ENCODE measurements at regions not wholly inside any gene's neighbourhood (a gene's known extent, or its start where the extent isn't known, plus 50 kb on each side); places are given as distances from the start of the nearest gene placed in this dataset.

DNA sequence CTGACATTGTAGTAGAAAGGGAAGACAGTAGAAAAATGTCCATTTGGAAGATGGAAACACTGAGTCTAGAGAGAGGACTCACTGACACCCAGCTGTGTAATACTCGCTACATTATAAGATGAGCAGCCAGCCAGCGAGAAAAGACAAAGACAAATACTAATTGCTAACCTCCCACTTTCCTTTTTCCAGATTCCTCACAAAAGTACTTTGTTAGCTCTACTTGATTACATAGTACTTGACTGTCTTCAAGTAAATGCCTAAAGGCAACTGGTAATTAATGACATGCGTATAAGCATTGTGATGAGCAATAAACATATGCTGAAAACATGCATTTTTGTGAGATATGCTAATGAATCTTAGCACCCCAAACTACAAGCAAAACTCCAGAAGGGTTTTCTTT, 363.1 kb downstream of the GPAM start:
- no peak overlapping the region for H3K27ac ChIP-seq
- no peak for TF ChIP-seq FOXP2 (optimal IDR thresholded peaks at IDR 0.05; ENCODE audit: control extremely low read depth, extremely low read length, insufficient read depth)
- no peak for TF ChIP-seq EZH2 (IDR thresholded peaks at IDR 0.05)

GRCh38 chr10:111821871-111822270, 361.7 kb downstream of the GPAM start:
- TF ChIP-seq FOXP2 (optimal IDR thresholded peaks at IDR 0.05; ENCODE audit: control extremely low read depth, extremely low read length, insufficient read depth) = no peak
- TF ChIP-seq EZH2 (IDR thresholded peaks at IDR 0.05) = no peak
- TF ChIP-seq POLR2AphosphoS5 (IDR thresholded peaks at IDR 0.05; ENCODE audit: borderline replicate concordance, low read depth, low read length) = no peak
- no peak overlapping the region for H3K9ac ChIP-seq (ENCODE audit: insufficient read length)
- no peaks in the 10 kb centered on the region for H3K36me3 ChIP-seq (ENCODE audit: insufficient read depth, low read length)
- no peak overlapping the region for H3K27ac ChIP-seq
- no peak for DNase-seq (ENCODE audit: low read depth, low spot score)
- H3K4me3 ChIP-seq = no peak overlapping the region
- H3K9me3 ChIP-seq (ENCODE audit: low read depth, low read length) = no peaks in the 10 kb centered on the region

More for the DNA sequence above, 363.1 kb downstream of the GPAM start:
- H3K36me3 ChIP-seq (ENCODE audit: insufficient read depth, low read length) = no peaks in the 10 kb centered on the region
- no peak for DNase-seq (ENCODE audit: low read depth, low spot score)
- H3K9me3 ChIP-seq (ENCODE audit: low read depth, low read length) = no peaks in the 10 kb centered on the region
- H3K9ac ChIP-seq (ENCODE audit: insufficient read length) = no peak overlapping the region
- H3K4me3 ChIP-seq = no peak overlapping the region

- Histone ChIP-seq H3K27ac (no peak overlapping the region), H3K9me3 (ENCODE audit: low read depth, low read length) (no peaks in the 10 kb centered on the region), H3K4me3 (no peak overlapping the region), H3K36me3 (ENCODE audit: insufficient read depth, low read length) (no peaks in the 10 kb centered on the region), H3K9ac (ENCODE audit: insufficient read length) (no peak overlapping the region)
- no peak for TF ChIP-seq EZH2 (IDR thresholded peaks at IDR 0.05)
- no peak for TF ChIP-seq POLR2AphosphoS5 (IDR thresholded peaks at IDR 0.05; ENCODE audit: borderline replicate concordance, low read depth, low read length)
- no peak for TF ChIP-seq FOXP2 (optimal IDR thresholded peaks at IDR 0.05; ENCODE audit: control extremely low read depth, extremely low read length, insufficient read depth)
- no peak for DNase-seq (ENCODE audit: low read depth, low spot score)
Observed at GRCh38 chr10:111822661-111823060, 360.9 kb downstream of the GPAM start.

DNA sequence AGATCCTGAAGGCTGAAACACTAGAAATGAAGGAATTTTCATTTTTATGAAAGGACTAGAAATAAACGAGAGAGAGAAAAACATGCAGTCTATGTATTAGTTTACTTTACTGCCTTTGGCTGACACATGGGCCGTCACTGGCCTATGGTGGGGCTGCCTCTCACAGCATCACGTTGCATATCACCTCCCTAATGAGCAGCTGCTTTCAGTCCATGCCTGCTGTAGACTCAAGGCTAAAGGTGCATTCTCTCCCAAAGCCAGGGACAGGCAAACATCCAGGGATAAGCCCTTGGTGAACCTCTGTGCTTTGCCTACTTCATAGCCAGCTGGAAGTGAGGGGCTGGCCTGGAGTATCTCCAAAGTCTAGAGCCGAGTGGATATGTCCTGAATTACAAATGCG, 359.4 kb downstream of the GPAM start:
- Histone ChIP-seq H3K36me3 (ENCODE audit: insufficient read depth, low read length) (no peaks in the 10 kb centered on the region), H3K9ac (ENCODE audit: insufficient read length) (no peak overlapping the region), H3K4me3 (no peak overlapping the region), H3K27ac (no peak overlapping the region), H3K9me3 (ENCODE audit: low read depth, low read length) (no peaks in the 10 kb centered on the region)
- DNase-seq (ENCODE audit: low read depth, low spot score) = no peak
- no peak for TF ChIP-seq POLR2AphosphoS5 (IDR thresholded peaks at IDR 0.05; ENCODE audit: borderline replicate concordance, low read depth, low read length)
- no peak for TF ChIP-seq EZH2 (IDR thresholded peaks at IDR 0.05)
- no peak for TF ChIP-seq FOXP2 (optimal IDR thresholded peaks at IDR 0.05; ENCODE audit: control extremely low read depth, extremely low read length, insufficient read depth)

GRCh38 chr10:111830359-111830758, 353.2 kb downstream of the GPAM start:
- no peak overlapping the region for H3K9ac ChIP-seq (ENCODE audit: insufficient read length)
- no peak overlapping the region for H3K4me3 ChIP-seq
- no peak for TF ChIP-seq EZH2 (IDR thresholded peaks at IDR 0.05)
- TF ChIP-seq POLR2AphosphoS5 (IDR thresholded peaks at IDR 0.05; ENCODE audit: borderline replicate concordance, low read depth, low read length) = no peak
- no peak for TF ChIP-seq FOXP2 (optimal IDR thresholded peaks at IDR 0.05; ENCODE audit: control extremely low read depth, extremely low read length, insufficient read depth)
- H3K9me3 ChIP-seq (ENCODE audit: low read depth, low read length) = no peaks in the 10 kb centered on the region
- no peaks in the 10 kb centered on the region for H3K36me3 ChIP-seq (ENCODE audit: insufficient read depth, low read length)
- H3K27ac ChIP-seq = no peak overlapping the region
- no peak for DNase-seq (ENCODE audit: low read depth, low spot score)

- Histone ChIP-seq H3K9me3 (ENCODE audit: low read depth, low read length) (no peaks in the 10 kb centered on the region), H3K36me3 (ENCODE audit: insufficient read depth, low read length) (no peaks in the 10 kb centered on the region), H3K27ac (no peak overlapping the region), H3K9ac (ENCODE audit: insufficient read length) (no peak overlapping the region), H3K4me3 (no peak overlapping the region)
- DNase-seq (ENCODE audit: low read depth, low spot score) = no peak
- no peak for TF ChIP-seq FOXP2 (optimal IDR thresholded peaks at IDR 0.05; ENCODE audit: control extremely low read depth, extremely low read length, insufficient read depth)
- no peak for TF ChIP-seq EZH2 (IDR thresholded peaks at IDR 0.05)
- no peak for TF ChIP-seq POLR2AphosphoS5 (IDR thresholded peaks at IDR 0.05; ENCODE audit: borderline replicate concordance, low read depth, low read length)
Observed at GRCh38 chr10:111831058-111831457, 352.5 kb downstream of the GPAM start.

GRCh38 chr10:111833251-111833650, 350.3 kb downstream of the GPAM start:
- Histone ChIP-seq H3K4me3 (no peak overlapping the region), H3K9me3 (ENCODE audit: low read depth, low read length) (no peaks in the 10 kb centered on the region), H3K9ac (ENCODE audit: insufficient read length) (no peak overlapping the region), H3K27ac (no peak overlapping the region), H3K36me3 (ENCODE audit: insufficient read depth, low read length) (no peaks in the 10 kb centered on the region)
- DNase-seq (ENCODE audit: low read depth, low spot score) = no peak
- TF ChIP-seq FOXP2 (optimal IDR thresholded peaks at IDR 0.05; ENCODE audit: control extremely low read depth, extremely low read length, insufficient read depth) = no peak
- no peak for TF ChIP-seq EZH2 (IDR thresholded peaks at IDR 0.05)
- TF ChIP-seq POLR2AphosphoS5 (IDR thresholded peaks at IDR 0.05; ENCODE audit: borderline replicate concordance, low read depth, low read length) = no peak

DNA sequence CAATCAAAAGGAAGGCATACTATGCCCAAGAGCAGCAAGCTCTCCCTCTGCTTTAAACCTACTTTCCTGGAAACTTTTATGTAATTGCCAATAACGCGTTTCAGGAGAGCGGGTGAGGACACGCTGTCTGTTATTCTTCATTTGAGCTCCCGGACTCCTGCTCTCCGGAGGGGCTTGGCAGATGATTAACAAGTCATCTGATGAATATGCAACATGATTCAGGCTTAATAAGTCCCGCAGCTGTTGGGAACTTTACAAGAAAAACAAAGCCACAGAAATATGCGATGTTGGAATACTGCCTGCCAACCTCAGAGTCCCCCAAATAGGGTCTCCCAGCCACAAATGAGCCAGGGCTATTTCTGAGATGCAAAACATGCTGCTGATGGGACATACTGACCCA, 348.0 kb downstream of the GPAM start:
- Histone ChIP-seq H3K9me3 (ENCODE audit: low read depth, low read length) (no peaks in the 10 kb centered on the region), H3K36me3 (ENCODE audit: insufficient read depth, low read length) (no peaks in the 10 kb centered on the region), H3K9ac (ENCODE audit: insufficient read length) (no peak overlapping the region), H3K4me3 (no peak overlapping the region), H3K27ac (no peak overlapping the region)
- no peak for TF ChIP-seq POLR2AphosphoS5 (IDR thresholded peaks at IDR 0.05; ENCODE audit: borderline replicate concordance, low read depth, low read length)
- no peak for TF ChIP-seq FOXP2 (optimal IDR thresholded peaks at IDR 0.05; ENCODE audit: control extremely low read depth, extremely low read length, insufficient read depth)
- TF ChIP-seq EZH2 (IDR thresholded peaks at IDR 0.05) = no peak
- no peak for DNase-seq (ENCODE audit: low read depth, low spot score)

DNA sequence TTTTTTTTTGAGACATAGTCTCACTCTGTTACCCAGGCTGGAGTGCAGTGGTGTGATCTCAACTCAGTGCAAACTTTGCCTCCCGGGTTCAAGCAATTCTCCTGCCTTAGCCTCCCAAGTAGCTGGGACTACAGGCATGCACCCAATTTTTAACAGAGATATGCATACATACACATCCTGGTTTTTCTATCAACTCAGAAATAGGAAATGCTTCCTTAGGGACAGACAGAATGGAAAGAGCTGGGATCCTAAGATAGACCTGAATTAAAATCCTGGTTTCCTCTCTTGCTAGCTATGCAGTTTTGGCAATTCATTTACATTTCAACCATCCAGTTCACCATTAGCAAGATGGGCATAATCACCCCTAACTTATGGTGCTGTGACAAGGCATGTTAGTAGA, 347.5 kb downstream of the GPAM start:
- Histone ChIP-seq H3K27ac (no peak overlapping the region), H3K4me3 (no peak overlapping the region), H3K9ac (ENCODE audit: insufficient read length) (no peak overlapping the region), H3K36me3 (ENCODE audit: insufficient read depth, low read length) (no peaks in the 10 kb centered on the region), H3K9me3 (ENCODE audit: low read depth, low read length) (no peaks in the 10 kb centered on the region)
- TF ChIP-seq POLR2AphosphoS5 (IDR thresholded peaks at IDR 0.05; ENCODE audit: borderline replicate concordance, low read depth, low read length) (no peak), EZH2 (IDR thresholded peaks at IDR 0.05) (no peak), FOXP2 (optimal IDR thresholded peaks at IDR 0.05; ENCODE audit: control extremely low read depth, extremely low read length, insufficient read depth) (no peak)
- no peak for DNase-seq (ENCODE audit: low read depth, low spot score)
